Heart left ventricle (tissue), 16 donors: ENCODE measurements at regions not wholly inside any gene's neighbourhood (a gene's known extent, or its start where the extent isn't known, plus 50 kb on each side); places are given as distances from the start of the nearest gene placed in this dataset.

Experiments
- ATAC-seq, 4 donors: fragments of 200-7000 bp; cut with Tn5 transposase; one replicate each; pipeline ENCODE4 v1.9.1; 2020 to 2022; ENCODE audit warnings: moderate library complexity in 4 of 4, mild to moderate bottlenecking in 3 of 4, moderate number of reproducible peaks in 1 of 4
- DNase-seq, 5 donors: peaks; one replicate each; pipeline ENCODE4 v3.0.0-alpha.2; 2020
- H3K27ac ChIP-seq, 12 donors: fragments of 200-600 bp; sonication (generic) in 4 of 12; one replicate each; pipeline versions ENCODE4 v1.5.0 to v1.8.0; 2016 to 2022; ENCODE audit warnings: mild to moderate bottlenecking in 2 of 12
- H3K27me3 ChIP-seq, 9 donors: fragments of 200-600 bp; sonication (generic) in 2 of 9; one replicate each; pipeline versions ENCODE4 v1.5.1 to v1.8.0; 2016 to 2022; ENCODE audit warnings: mild to moderate bottlenecking in 3 of 9
- H3K36me3 ChIP-seq, 9 donors: fragments of 200-600 bp; sonication (generic) in 2 of 9; one replicate each; pipeline versions ENCODE4 v1.5.0 to v1.8.0; 2018 to 2022; ENCODE audit warnings: mild to moderate bottlenecking in 2 of 9
- H3K4me1 ChIP-seq, 12 donors: fragments of 200-600 bp; sonication (generic) in 4 of 12; one replicate each; pipeline versions ENCODE4 v1.5.0 to v1.8.0; 2016 to 2022; ENCODE audit warnings: mild to moderate bottlenecking in 3 of 12
- H3K4me3 ChIP-seq, 12 donors: fragments of 200-600 bp; sonication (generic) in 4 of 12; one replicate each; pipeline versions ENCODE4 v1.5.0 to v1.8.0; 2017 to 2022; ENCODE audit warnings: mild to moderate bottlenecking in 9 of 12, moderate library complexity in 4 of 12
- H3K9me3 ChIP-seq, 12 donors: fragments of 200-600 bp; sonication (generic) in 4 of 12; one replicate each; pipeline versions ENCODE4 v1.5.0 to v1.8.0; 2016 to 2022; ENCODE audit warnings: mild to moderate bottlenecking in 1 of 12
- POLR2A ChIP-seq, 2 donors: fragments of 450-650 bp; IDR thresholded peaks; one replicate each; pipeline ENCODE4 v1.6.1; 2017; ENCODE audit warnings: antibody characterized with exemption in 2 of 2, mild to moderate bottlenecking in 2 of 2, moderate library complexity in 2 of 2
- WGBS, 4 donors: extraction: QIAGEN DNeasy Blood & Tissue Kit in 2 of 4; methylation state at CpG; one replicate each; pipeline versions ENCODE4 v1.1.5 to v1.1.7; 2013 to 2018; 5-methylcytosine and 5-hydroxymethylcytosine counted together
- intact Hi-C, 10 donors: fragments of 100-400 bp; cut with DNase I; formaldehyde crosslinking; loops; one replicate each; pipeline versions ENCODE4 v1.11.1 to v1.14.2; 2022
- TF ChIP-seq, protein P1 (sequence below), 12 donors: fragments of 200-600 bp; sonication (generic) in 4 of 12; IDR thresholded peaks; one replicate each; pipeline versions ENCODE4 v1.5.0 to v1.8.0; 2018 to 2022; ENCODE audit warnings: antibody characterized with exemption in 12 of 12, mild to moderate bottlenecking in 5 of 12
- donor health status: ischemic (EF 13 %, LVEDD 7.1; RV severe dilation, severe dysfunction).
- donor health status: healthy with polysubstance abuse.
- donor health status: DM: no; HTN: yes; CAD: no.
- donor health status: DM: no; HTN: no; CAD: no.
- donor health status: ischemic (EF 25% LVEDD 6.9; RV normal size, moderate dysfunction).
- donor health status: ischemic (EF 25% LVEDD 5.7; RV mildly dilated, moderate dysfunction).
- donor health status: healthy.
- donor health status: DM: yes; HTN: yes; CAD: no.
- donor health status: ischemic (EF 35%, LVEDD 5.7; RV mildly dilated, moderate dysfunction).
- donor health status: nonischemic (EF 11% LVEDD 7.7; RV severe dilation, severe dysfunction).
- donor health status: DM: yes; HTN: yes; CAD: no.
- donor health status: PGD.
- donor health status: ischemic (EF 29% LVEDD 5.4; RV normal size, mild dysfunction).
- donor health status: nonischemic (EF 23%, LVEDD 6.1; RV moderate dilation, normal function).

DNA sequence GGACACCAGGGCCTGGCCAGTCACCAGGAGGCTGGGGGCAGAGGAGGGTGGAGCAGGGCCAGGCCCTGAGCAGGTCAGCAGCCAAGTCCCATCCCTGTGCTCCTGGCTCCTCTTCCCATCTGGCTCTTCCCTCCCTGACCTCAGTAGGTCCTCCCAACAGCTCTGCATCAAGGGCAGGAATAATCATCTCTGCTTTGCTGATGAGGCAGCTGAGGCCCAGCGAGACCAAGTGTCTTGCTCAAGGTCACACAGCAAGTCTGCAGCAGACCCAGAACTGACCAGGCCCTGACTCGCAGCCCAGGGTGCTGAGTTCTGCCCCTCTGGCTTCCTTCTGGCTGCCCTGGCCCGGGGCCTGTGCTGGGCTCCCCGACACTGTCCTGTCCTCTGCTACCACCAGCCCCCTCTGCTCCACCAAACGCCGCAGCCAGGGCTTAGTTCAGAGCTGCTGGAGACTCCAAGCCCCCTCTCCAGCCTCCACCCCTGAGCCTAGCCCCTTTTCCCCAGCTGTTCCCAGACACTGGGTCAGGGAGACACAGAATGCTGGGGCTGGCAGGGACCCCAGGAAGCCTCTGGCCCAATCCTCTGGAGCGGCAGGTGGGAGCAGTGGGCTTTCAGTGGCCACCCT lies 224.9 kb downstream of the PTPRU start:
- intact Hi-C loops = no loop called here
- H3K27ac ChIP-seq = no peak overlapping the region
- peaks cover 0 to 27% (median 6%) of the 10 kb centered on the region in 12 donors for H3K9me3 ChIP-seq
- ATAC-seq = no peak
- H3K36me3 ChIP-seq = no peaks in the 10 kb centered on the region
- DNase-seq = no peak
- no peaks in the 10 kb centered on the region for H3K4me1 ChIP-seq
- 77 to 82% (median 80%) methylated on average over 4 to 7 of the region's 7 CpGs for WGBS, 4 donors
- no peak overlapping the region for H3K4me3 ChIP-seq
- TF ChIP-seq, protein P1, sequence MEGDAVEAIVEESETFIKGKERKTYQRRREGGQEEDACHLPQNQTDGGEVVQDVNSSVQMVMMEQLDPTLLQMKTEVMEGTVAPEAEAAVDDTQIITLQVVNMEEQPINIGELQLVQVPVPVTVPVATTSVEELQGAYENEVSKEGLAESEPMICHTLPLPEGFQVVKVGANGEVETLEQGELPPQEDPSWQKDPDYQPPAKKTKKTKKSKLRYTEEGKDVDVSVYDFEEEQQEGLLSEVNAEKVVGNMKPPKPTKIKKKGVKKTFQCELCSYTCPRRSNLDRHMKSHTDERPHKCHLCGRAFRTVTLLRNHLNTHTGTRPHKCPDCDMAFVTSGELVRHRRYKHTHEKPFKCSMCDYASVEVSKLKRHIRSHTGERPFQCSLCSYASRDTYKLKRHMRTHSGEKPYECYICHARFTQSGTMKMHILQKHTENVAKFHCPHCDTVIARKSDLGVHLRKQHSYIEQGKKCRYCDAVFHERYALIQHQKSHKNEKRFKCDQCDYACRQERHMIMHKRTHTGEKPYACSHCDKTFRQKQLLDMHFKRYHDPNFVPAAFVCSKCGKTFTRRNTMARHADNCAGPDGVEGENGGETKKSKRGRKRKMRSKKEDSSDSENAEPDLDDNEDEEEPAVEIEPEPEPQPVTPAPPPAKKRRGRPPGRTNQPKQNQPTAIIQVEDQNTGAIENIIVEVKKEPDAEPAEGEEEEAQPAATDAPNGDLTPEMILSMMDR (IDR thresholded peaks at IDR 0.05) = no peak
- TF ChIP-seq POLR2A (IDR thresholded peaks at IDR 0.05) = no peak
- H3K27me3 ChIP-seq = peaks cover 0 to 28% (median 0%) of the 10 kb centered on the region in 9 donors

DNA sequence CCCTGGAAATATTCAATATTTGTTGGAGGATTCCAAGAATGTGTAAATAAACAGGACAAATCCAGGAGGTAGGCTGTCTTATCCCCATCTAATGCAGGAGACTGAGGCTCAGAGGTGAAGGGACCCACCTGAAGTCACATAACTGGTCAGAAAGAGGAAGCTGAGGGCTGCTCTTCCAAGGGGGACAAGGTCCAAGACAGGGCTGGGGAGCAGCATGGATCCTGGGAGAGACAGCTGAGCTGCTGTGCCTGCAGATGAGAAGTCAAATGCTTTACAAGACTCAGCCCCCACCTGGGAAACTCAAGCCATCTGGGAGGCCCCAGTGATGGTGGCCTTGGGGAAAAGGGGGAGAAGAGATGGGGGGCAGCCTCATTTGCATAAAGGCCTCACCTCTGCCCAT lies 224.4 kb downstream of the PTPRU start:
- H3K4me1 ChIP-seq = no peaks in the 10 kb centered on the region
- TF ChIP-seq, protein P1 (IDR thresholded peaks at IDR 0.05) = no peak
- no peak for TF ChIP-seq POLR2A (IDR thresholded peaks at IDR 0.05)
- no peak for ATAC-seq
- H3K4me3 ChIP-seq = no peak overlapping the region
- H3K36me3 ChIP-seq = no peaks in the 10 kb centered on the region
- intact Hi-C loops = no loop called here
- no peak overlapping the region for H3K27ac ChIP-seq
- no peak for DNase-seq
- peaks cover 0 to 23% (median 6%) of the 10 kb centered on the region in 12 donors for H3K9me3 ChIP-seq
- peaks cover 0 to 33% (median 0%) of the 10 kb centered on the region in 9 donors for H3K27me3 ChIP-seq

DNA sequence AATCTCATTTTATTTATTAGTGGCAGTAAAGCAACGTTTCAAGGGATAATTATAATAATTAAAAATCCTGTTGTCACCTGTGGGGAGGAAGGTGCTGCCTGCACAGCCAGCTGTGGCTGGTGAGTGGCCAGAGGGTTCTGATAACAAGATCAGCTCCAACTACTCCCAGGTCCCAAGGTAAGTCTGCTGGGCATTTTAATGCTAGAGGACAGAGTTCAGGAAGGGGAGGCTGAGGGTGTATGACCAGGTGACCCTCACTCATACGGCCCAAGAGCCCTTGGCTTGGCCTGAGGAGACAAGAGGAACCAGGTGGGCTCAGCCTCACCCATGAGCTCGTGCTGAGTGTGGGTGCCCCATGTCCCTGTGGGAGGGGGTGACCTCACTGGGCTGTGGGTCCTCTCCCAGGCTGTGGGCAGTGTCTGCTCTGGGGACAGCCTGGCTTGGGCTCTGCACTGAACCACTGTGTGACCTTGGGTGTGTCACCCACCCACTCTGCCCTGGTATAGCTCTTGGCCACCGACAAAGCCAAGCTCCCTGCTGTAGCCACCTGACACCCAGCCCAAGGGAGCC lies 223.8 kb downstream of the PTPRU start:
- DNase-seq = no peak
- intact Hi-C loops = no loop called here
- no peak for ATAC-seq
- Histone ChIP-seq H3K4me1 (no peaks in the 10 kb centered on the region), H3K4me3 (no peak overlapping the region), H3K36me3 (no peaks in the 10 kb centered on the region), H3K27ac (no peak overlapping the region), H3K9me3 (peaks cover 0 to 17% (median 3%) of the 10 kb centered on the region in 12 donors), H3K27me3 (peaks cover 0 to 36% (median 0%) of the 10 kb centered on the region in 9 donors)
- 43 to 63% (median 51%) methylated on average over 4 of the region's 4 CpGs for whole genome bisulfite sequencing, 4 donors
- TF ChIP-seq, protein P1 (IDR thresholded peaks at IDR 0.05) = no peak
- TF ChIP-seq POLR2A (IDR thresholded peaks at IDR 0.05) = no peak

DNA sequence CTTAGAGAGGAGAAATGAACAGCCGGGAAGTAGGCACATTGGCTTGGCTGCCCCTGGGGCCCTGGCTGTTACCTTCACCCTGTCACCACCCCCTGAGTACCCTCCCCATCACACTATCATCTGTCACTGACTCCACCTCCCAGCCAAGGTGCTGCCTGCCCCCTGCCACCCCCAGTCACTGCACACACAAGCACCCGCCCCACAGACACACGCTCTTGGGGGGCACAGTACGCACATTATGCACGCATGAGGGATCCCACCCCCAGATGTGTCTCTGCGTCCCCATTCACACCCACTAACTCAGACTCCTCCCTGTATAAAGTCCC lies 223.3 kb downstream of the PTPRU start:
- Histone ChIP-seq H3K4me1 (no peaks in the 10 kb centered on the region), H3K27ac (no peak overlapping the region), H3K27me3 (peaks cover 0 to 36% (median 0%) of the 10 kb centered on the region in 9 donors), H3K9me3 (peaks cover 0 to 12% (median under 1%) of the 10 kb centered on the region in 12 donors), H3K4me3 (no peak overlapping the region), H3K36me3 (no peaks in the 10 kb centered on the region)
- DNase-seq (no peak), ATAC-seq (no peak)
- TF ChIP-seq, protein P1 (IDR thresholded peaks at IDR 0.05) = no peak
- TF ChIP-seq POLR2A (IDR thresholded peaks at IDR 0.05) = no peak
- intact Hi-C loops = loop anchor here in 4 of 10 donors (10.0 kb wide), 3 partner anchors 55 to 215 kb away; no protein-coding TSS in a partner anchor
- WGBS, 4 donors = 62 to 69% (median 64%) methylated on average over 6 of the region's 6 CpGs
